ENCODE measurements at regions not wholly inside any gene's neighbourhood (a gene's known extent, or its start where the extent isn't known, plus 50 kb on each side); places are given as distances from the start of the nearest gene placed in this dataset.
"Not testable (repeated sequence)": the region's sequence is repeated elsewhere in the genome, so short reads cannot be mapped to it uniquely, and the experiment has no call there.

DNA sequence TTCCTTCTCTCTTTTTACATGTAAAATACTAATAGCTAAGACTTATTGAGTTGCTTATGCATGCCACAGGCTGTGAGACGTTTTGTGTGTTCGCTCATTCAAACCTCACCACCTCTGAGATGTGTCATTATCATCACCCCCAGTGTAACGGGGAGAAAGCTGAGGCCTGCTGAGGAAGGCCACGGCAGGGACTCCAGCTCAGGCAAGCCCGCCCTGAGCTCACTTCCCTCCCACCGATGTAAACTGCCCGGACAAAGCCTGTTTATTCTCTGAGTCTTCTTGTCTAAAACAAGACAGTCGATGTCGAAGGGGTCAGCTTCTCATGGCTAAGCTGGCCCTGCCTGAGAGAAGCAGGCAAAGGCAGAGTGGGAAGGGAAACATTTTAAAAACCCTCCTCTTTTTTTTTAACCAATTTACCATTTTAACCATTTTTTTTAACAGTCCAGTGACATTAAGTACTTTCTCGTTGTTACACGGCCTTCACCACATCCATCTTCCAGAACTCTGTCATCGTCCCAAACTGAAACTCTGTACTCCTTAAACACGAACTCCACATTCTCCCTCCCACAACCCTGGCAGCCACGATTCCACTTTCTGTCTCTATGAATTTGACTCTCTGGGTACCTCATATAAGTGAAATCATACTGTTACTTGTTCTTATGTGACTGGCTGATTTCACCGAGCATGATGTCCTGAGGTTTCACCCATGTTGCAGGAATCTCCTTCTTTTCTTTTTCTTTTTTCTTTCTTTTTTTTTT, 204.8 kb upstream of the GALNT2 start:
- Histone ChIP-seq H3K4me3 (ENCODE audit: low read depth, low read length) (no peak overlapping the region), H3K4me1 (ENCODE audit: control insufficient read depth in 1 of 2, insufficient read depth in 2 of 2, low read length in 2 of 2) (peaks cover 0 to 1% of the 10 kb centered on the region in 2 experiments), H2BK120ac (ENCODE audit: insufficient read depth, low read length, poor library complexity) (no peak overlapping the region), H2AK5ac (ENCODE audit: low read length) (no peak overlapping the region), H3K14ac (ENCODE audit: low read length) (no peak overlapping the region), H4K12ac (ENCODE audit: low read depth, low read length) (no peak overlapping the region), H3K27me3 (ENCODE audit: insufficient read depth, low read length) (no peaks in the 10 kb centered on the region), H3K4me2 (ENCODE audit: low read length) (no peak overlapping the region), H3K79me1 (ENCODE audit: low read length) (peaks cover 2% of the 10 kb centered on the region), H3K36me3 (ENCODE audit: control insufficient read depth in 1 of 2, insufficient read depth in 2 of 2, low read length in 2 of 2) (no peaks in the 10 kb centered on the region), H2BK5ac (ENCODE audit: low read depth, low read length, poor library complexity) (no peak overlapping the region), H4K8ac (ENCODE audit: low read depth, low read length) (no peak overlapping the region), H3K27ac (ENCODE audit: low read depth, low read length) (no peak overlapping the region), H3K4ac (ENCODE audit: low read depth, low read length) (no peak overlapping the region), H3K9me3 (ENCODE audit: insufficient read depth, low read depth, low read length) (peaks cover 2% of the 10 kb centered on the region), H3K79me2 (ENCODE audit: control insufficient read depth, insufficient read depth, low read length, poor library complexity) (no peaks in the 10 kb centered on the region), H2BK12ac (ENCODE audit: low read length) (no peak overlapping the region), H4K91ac (ENCODE audit: low read depth, low read length) (no peak overlapping the region), H3K9ac (ENCODE audit: low read length) (peak overlapping the region; percentile 22), H2AFZ (ENCODE audit: insufficient read depth, low read length, poor library complexity) (no peak overlapping the region), H3K18ac (ENCODE audit: low read length) (no peak overlapping the region), H3K23ac (ENCODE audit: low read length) (no peak overlapping the region)
- WGBS (ENCODE audit: extremely low coverage, insufficient coverage, insufficient read length): 100% methylated on average over 2 of the region's 15 CpGs
- no peak for DNase-seq

DNA sequence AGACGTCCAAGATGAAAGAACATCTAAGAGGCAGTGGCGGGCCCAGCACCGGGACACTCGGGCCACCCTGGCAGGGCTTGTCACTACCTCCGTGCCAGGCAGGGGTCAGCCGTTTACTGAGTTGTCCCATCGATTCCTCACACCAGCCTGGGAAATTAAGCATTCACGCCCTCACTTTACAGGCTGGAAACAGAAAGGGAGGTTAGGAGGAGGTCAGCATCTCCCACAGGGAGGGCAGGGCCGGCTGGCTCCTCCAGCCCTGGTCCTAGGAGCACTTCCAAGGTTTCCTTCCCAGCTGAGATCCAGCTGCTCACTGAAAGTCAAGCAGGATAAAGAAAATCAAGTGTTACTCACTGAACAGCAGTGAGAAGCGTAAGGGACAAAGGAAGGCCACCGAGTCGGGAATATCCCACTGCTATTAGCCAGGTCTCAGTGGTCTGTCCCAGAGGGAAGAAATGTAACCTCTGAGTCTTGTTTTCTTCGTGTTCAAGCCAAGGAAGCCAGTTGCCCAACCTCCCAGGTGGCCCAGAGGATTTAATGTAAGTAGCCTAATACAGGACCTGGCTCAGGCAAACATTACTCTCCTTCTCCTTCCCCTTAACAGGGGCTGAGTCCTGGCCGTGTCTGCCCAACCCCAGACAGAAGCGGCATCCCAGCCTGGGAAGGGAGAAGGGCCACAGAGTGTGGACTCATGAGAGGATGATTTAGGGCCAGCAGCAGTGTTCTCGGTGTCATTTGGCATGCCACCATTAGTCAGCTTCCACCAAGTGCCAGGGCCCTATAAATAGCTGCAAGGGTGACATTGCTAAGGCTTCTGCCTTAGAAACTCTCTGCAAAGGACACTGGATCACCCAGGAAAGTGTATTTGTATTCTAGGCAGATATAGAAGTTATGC, 203.1 kb upstream of the GALNT2 start:
- Histone ChIP-seq H3K4ac (ENCODE audit: low read depth, low read length) (no peak overlapping the region), H3K27ac (ENCODE audit: low read depth, low read length) (no peak overlapping the region), H2AFZ (ENCODE audit: insufficient read depth, low read length, poor library complexity) (no peak overlapping the region), H3K14ac (ENCODE audit: low read length) (no peak overlapping the region), H4K12ac (ENCODE audit: low read depth, low read length) (no peak overlapping the region), H3K79me2 (ENCODE audit: control insufficient read depth, insufficient read depth, low read length, poor library complexity) (no peaks in the 10 kb centered on the region), H4K91ac (ENCODE audit: low read depth, low read length) (no peak overlapping the region), H3K18ac (ENCODE audit: low read length) (no peak overlapping the region), H3K9me3 (ENCODE audit: insufficient read depth, low read depth, low read length) (peaks cover 2% of the 10 kb centered on the region), H3K27me3 (ENCODE audit: insufficient read depth, low read length) (no peaks in the 10 kb centered on the region), H3K4me1 (ENCODE audit: control insufficient read depth in 1 of 2, insufficient read depth in 2 of 2, low read length in 2 of 2) (peaks cover 0 to 1% of the 10 kb centered on the region in 2 experiments), H3K79me1 (ENCODE audit: low read length) (peaks cover 2% of the 10 kb centered on the region), H3K4me3 (ENCODE audit: low read depth, low read length) (no peak overlapping the region), H3K23ac (ENCODE audit: low read length) (no peak overlapping the region), H2AK5ac (ENCODE audit: low read length) (no peak overlapping the region), H4K8ac (ENCODE audit: low read depth, low read length) (no peak overlapping the region), H3K4me2 (ENCODE audit: low read length) (no peak overlapping the region), H3K9ac (ENCODE audit: low read length) (no peak overlapping the region), H2BK12ac (ENCODE audit: low read length) (no peak overlapping the region), H2BK5ac (ENCODE audit: low read depth, low read length, poor library complexity) (no peak overlapping the region), H2BK120ac (ENCODE audit: insufficient read depth, low read length, poor library complexity) (no peak overlapping the region), H3K36me3 (ENCODE audit: control insufficient read depth in 1 of 2, insufficient read depth in 2 of 2, low read length in 2 of 2) (no peaks in the 10 kb centered on the region)
- no CpG with 5 or more reads among the region's 16 CpGs for WGBS (ENCODE audit: extremely low coverage, insufficient coverage, insufficient read length)
- DNase-seq: no peak

DNA sequence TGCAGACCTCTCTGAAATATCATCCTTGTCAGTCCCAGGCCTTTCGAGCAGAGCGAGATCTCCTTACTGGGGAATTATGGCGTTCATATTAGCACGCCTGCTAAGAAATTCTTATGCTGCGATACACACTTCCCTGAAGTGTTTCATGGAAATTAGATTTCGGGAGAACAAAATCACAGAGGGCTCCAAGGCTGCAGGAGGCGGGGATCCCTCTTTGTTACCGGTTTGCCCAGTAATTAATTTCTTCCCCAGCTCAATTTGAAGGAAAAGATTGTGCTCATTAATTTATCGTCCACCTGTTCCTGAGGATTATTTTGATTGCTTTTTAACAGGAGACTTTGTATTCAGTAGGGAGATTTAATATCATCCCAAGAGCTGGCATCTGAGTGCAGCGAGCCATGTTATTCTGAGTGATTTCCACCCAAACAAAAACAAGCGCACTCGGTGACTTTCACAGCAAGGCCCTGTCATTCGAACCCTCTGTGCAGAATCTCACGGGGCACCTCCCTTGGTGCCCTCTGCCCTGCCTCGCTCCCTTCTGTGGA, 202.3 kb upstream of the GALNT2 start:
- H2AK5ac ChIP-seq (ENCODE audit: low read length): no peak overlapping the region
- no peak overlapping the region for H2BK12ac ChIP-seq (ENCODE audit: low read length)
- no peak overlapping the region for H3K14ac ChIP-seq (ENCODE audit: low read length)
- H3K4me2 ChIP-seq (ENCODE audit: low read length): no peak overlapping the region
- DNase-seq: no peak
- no peaks in the 10 kb centered on the region for H3K27me3 ChIP-seq (ENCODE audit: insufficient read depth, low read length)
- no peak overlapping the region for H2BK5ac ChIP-seq (ENCODE audit: low read depth, low read length, poor library complexity)
- no peak overlapping the region for H3K4ac ChIP-seq (ENCODE audit: low read depth, low read length)
- no CpG with 5 or more reads among the region's 15 CpGs for WGBS (ENCODE audit: extremely low coverage, insufficient coverage, insufficient read length)
- H2AFZ ChIP-seq (ENCODE audit: insufficient read depth, low read length, poor library complexity): no peak overlapping the region
- H4K12ac ChIP-seq (ENCODE audit: low read depth, low read length): no peak overlapping the region
- no peaks in the 10 kb centered on the region for H3K36me3 ChIP-seq (ENCODE audit: control insufficient read depth in 1 of 2, insufficient read depth in 2 of 2, low read length in 2 of 2)
- no peak overlapping the region for H3K23ac ChIP-seq (ENCODE audit: low read length)
- H3K9me3 ChIP-seq (ENCODE audit: insufficient read depth, low read depth, low read length): peaks cover 2% of the 10 kb centered on the region
- H3K79me1 ChIP-seq (ENCODE audit: low read length): peaks cover 2% of the 10 kb centered on the region
- peaks cover 0 to 1% of the 10 kb centered on the region in 2 experiments for H3K4me1 ChIP-seq (ENCODE audit: control insufficient read depth in 1 of 2, insufficient read depth in 2 of 2, low read length in 2 of 2)
- no peak overlapping the region for H3K18ac ChIP-seq (ENCODE audit: low read length)
- H4K91ac ChIP-seq (ENCODE audit: low read depth, low read length): no peak overlapping the region
- H3K4me3 ChIP-seq (ENCODE audit: low read depth, low read length): no peak overlapping the region
- H3K27ac ChIP-seq (ENCODE audit: low read depth, low read length): no peak overlapping the region
- H3K79me2 ChIP-seq (ENCODE audit: control insufficient read depth, insufficient read depth, low read length, poor library complexity): no peaks in the 10 kb centered on the region
- H3K9ac ChIP-seq (ENCODE audit: low read length): no peak overlapping the region
- no peak overlapping the region for H2BK120ac ChIP-seq (ENCODE audit: insufficient read depth, low read length, poor library complexity)
- H4K8ac ChIP-seq (ENCODE audit: low read depth, low read length): no peak overlapping the region

- H3K4me2 ChIP-seq (ENCODE audit: low read length); H2AK5ac ChIP-seq (ENCODE audit: low read length); H3K79me2 ChIP-seq (ENCODE audit: control insufficient read depth, insufficient read depth, low read length, poor library complexity); H3K27me3 ChIP-seq (ENCODE audit: insufficient read depth, low read length); H2BK5ac ChIP-seq (ENCODE audit: low read depth, low read length, poor library complexity); H3K4me3 ChIP-seq (ENCODE audit: low read depth, low read length); H3K9ac ChIP-seq (ENCODE audit: low read length); H3K9me3 ChIP-seq (ENCODE audit: insufficient read depth, low read depth, low read length); H3K4me1 ChIP-seq (ENCODE audit: control insufficient read depth in 1 of 2, insufficient read depth in 2 of 2, low read length in 2 of 2); H3K4ac ChIP-seq (ENCODE audit: low read depth, low read length); H4K8ac ChIP-seq (ENCODE audit: low read depth, low read length); H3K79me1 ChIP-seq (ENCODE audit: low read length); H3K18ac ChIP-seq (ENCODE audit: low read length); H3K27ac ChIP-seq (ENCODE audit: low read depth, low read length); H3K23ac ChIP-seq (ENCODE audit: low read length); H3K36me3 ChIP-seq (ENCODE audit: control insufficient read depth in 1 of 2, insufficient read depth in 2 of 2, low read length in 2 of 2); H2AFZ ChIP-seq (ENCODE audit: insufficient read depth, low read length, poor library complexity); H2BK120ac ChIP-seq (ENCODE audit: insufficient read depth, low read length, poor library complexity); H2BK12ac ChIP-seq (ENCODE audit: low read length); H3K14ac ChIP-seq (ENCODE audit: low read length); H4K91ac ChIP-seq (ENCODE audit: low read depth, low read length); H4K12ac ChIP-seq (ENCODE audit: low read depth, low read length); DNase-seq: not testable (repeated sequence)
- no CpG with 5 or more reads among the region's 32 CpGs for WGBS (ENCODE audit: extremely low coverage, insufficient coverage, insufficient read length)
Measured at GRCh38 chr1:229865321-229865720, 201.7 kb upstream of the GALNT2 start.
